ENCODE measurements at regions not wholly inside any gene's neighbourhood (a gene's known extent, or its start where the extent isn't known, plus 50 kb on each side); places are given as distances from the start of the nearest gene placed in this dataset.

- no peak for DNase-seq (ENCODE audit: low read depth)
Observed at GRCh38 chr2:118665784-118666529, 181.5 kb downstream of the EN1 start.

GRCh38 chr2:118661179-118661578 lies 186.3 kb downstream of the EN1 start:
- DNase-seq (ENCODE audit: low read depth): no peak

- no peak for DNase-seq (ENCODE audit: low read depth)
Observed at GRCh38 chr2:118658596-118659198, 188.8 kb downstream of the EN1 start.

GRCh38 chr2:118657466-118657865 lies 190.0 kb downstream of the EN1 start:
- DNase-seq (ENCODE audit: low read depth): no peak

DNA sequence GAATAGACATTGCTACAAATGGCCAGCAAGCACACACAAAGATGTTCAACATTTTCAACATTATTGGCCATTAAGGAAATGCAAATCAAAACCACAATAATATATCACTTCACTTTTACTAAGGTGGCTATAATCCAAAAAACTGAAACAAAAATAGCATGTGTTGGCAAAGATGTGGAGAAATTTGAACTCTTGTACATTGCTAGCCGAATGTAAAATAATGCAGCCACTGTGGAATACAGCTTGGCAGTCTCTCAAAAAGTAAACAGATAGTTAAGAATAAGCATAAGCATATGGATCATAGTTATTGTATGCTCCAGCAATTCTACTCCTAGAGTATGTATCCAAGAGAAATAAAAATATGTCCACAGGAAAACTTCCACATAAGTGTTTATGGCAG lies 192.5 kb downstream of the EN1 start:
- peak; percentile 56 for DNase-seq (ENCODE audit: low read depth)

DNA sequence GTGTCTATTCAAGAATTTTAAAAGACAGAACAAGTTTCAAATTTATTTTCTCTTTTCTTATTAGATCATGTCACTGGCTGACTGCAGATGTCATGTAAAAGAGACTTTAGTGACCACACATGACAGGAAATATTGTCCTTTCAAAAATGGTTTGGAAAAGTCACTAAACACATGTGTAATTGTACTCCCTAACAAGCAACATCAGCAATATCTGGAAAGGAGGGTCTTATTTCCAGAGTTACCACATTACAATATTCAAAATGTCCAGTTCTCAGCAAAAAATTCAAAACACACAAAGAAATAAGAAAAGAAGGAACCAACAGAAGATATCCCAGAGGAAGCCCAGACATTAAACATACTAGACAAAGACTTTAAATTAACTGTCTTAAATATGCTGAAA lies 197.1 kb downstream of the EN1 start:
- DNase-seq (ENCODE audit: low read depth): no peak

GRCh38 chr2:118645876-118646275 lies 201.6 kb downstream of the EN1 start:
- no peak for DNase-seq (ENCODE audit: low read depth)

- DNase-seq (ENCODE audit: low read depth): no peak
Observed at GRCh38 chr2:118644190-118644589, 203.3 kb downstream of the EN1 start.

- no peak for DNase-seq (ENCODE audit: low read depth)
Observed at GRCh38 chr2:118643294-118643693, 204.2 kb downstream of the EN1 start.

GRCh38 chr2:118642501-118642900 lies 204.9 kb downstream of the EN1 start:
- no peak for DNase-seq (ENCODE audit: low read depth)

DNA sequence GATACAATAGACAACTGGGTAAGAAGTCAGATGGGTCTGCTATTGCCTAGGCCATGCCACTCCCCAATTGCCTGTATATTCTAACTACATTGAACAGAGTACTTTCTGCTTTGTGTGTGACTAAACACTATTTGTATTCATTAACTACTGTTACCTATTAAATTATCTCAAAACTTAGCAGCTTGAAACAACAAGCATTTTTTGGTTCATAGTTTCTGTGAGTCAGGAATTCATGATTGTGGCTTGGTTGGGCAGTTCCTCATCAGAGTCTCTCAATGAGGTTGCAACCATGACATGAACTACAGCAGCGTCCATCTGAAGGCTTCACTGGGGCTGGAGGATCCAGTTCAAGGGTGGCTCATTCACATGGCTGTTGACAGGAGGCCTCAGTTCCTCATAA lies 205.7 kb downstream of the EN1 start:
- no peak for DNase-seq (ENCODE audit: low read depth)

DNA sequence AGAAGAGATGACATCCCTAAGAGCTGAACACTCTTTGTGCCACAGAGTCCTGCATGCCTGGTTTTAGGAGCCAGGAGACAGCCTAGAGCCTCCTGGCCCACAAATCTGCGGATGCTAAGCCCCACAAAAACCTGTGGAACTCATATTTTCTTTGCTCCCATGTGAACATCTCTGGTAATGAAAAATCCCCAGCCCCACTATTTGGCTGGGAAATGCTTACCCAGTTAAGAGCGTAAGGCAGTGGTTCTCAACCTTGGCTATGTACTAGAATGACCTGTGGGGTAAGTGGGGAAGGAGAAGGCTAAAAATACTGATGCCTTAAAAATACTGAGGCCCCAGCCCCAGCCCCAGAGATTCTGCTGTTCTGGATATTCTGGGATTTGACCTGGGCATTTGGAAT lies 208.1 kb downstream of the EN1 start:
- no peak for DNase-seq (ENCODE audit: low read depth)

DNA sequence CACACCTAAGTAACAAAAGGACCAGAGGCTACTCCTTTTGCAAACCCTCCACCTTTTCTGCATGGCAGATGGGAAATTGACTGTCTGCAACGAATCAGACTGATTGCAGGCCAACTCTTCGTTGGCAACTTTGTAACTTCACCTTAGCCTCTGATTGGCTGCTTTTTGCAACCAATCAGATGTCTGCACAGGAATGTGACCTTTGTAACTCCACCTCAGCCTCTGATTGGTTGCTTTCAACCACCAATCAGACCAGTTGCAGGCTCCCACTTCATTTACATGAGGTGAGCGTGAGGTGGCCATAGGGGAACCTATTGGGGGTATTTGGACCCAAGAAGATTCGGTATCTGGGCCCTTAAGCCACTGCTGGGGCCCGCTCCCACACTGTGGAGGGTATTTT lies 209.0 kb downstream of the EN1 start:
- no peak for DNase-seq (ENCODE audit: low read depth)

GRCh38 chr2:118635891-118636290 lies 211.6 kb downstream of the EN1 start:
- no peak for DNase-seq (ENCODE audit: low read depth)

DNA sequence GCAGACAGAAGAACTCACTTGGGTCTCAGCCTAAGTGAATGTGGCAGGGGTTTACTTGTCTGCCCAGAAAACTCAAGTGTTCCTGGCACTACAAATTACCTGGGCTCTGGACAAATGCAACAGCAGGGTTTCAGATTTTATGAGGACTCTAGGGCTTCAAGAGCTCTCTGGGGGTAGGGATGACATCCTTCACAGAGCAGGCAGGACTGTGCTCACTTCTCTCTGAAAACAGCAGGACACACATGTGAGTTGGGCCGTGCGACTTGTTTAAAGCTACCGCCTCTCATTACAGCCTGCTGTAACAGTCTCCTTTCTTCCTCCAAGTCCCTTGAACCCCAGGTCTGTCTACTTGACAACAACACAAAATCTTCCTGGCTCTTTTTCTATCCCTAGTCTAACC lies 212.6 kb downstream of the EN1 start:
- DNase-seq (ENCODE audit: low read depth): no peak

- DNase-seq (ENCODE audit: low read depth): no peak
Observed at GRCh38 chr2:118633371-118634018, 214.0 kb downstream of the EN1 start.

DNA sequence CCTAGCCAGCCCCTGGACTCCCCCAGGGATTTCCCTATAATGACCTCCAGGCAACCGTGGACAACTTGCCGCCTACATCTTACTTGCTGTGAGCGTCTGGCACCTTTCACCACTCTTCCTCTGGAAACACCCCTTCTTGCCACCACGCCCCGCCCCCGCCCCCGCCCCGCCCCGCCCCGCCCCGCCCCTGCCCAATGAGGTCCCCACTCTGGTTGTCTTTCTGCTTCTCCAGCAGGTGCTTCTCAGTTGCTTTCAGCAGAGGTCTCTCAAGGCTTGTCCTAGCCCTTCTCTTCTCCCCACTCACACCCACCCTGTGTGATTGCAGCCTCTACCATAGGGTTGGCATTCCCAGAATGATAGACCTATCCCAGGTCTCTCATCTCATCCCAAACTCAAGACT lies 214.5 kb downstream of the EN1 start:
- DNase-seq (ENCODE audit: low read depth): no peak

GRCh38 chr2:118627156-118627555 lies 220.3 kb downstream of the EN1 start:
- no peak for DNase-seq (ENCODE audit: low read depth)

- DNase-seq (ENCODE audit: low read depth): no peak
Observed at GRCh38 chr2:118622913-118623312, 224.5 kb downstream of the EN1 start.

DNA sequence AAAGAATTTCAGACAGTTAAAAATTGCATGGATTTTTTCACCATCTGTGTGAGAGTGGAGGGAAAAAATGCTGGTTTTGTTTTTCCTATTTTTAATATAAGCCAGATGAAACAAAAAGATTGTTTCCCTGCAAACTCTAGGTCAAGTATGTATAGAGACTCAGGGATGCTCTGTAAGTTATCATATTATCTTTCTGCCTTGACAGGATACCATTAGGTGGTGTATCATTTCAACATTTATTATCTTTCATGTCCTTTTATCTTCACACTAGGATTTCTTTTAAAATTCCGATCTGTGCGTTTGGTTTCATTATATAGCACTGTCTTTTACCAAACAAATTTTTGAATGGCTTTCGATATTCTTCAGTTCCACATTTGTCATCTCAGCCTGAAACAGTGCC lies 225.3 kb downstream of the EN1 start:
- no peak for DNase-seq (ENCODE audit: low read depth)

GRCh38 chr2:118618279-118618678 lies 229.2 kb downstream of the EN1 start:
- no peak for DNase-seq (ENCODE audit: low read depth)

- DNase-seq (ENCODE audit: low read depth): no peak
Observed at GRCh38 chr2:118616432-118616831, 231.0 kb downstream of the EN1 start.

GRCh38 chr2:118614841-118615271 lies 232.6 kb downstream of the EN1 start:
- no peak for DNase-seq (ENCODE audit: low read depth)

- no peak for DNase-seq (ENCODE audit: low read depth)
Observed at GRCh38 chr2:118613737-118614136, 233.7 kb downstream of the EN1 start.

Data from fibroblast of the conjunctiva (primary cell).